Upper lobe of left lung (tissue), 6 donors: ENCODE measurements at regions not wholly inside any gene's neighbourhood (a gene's known extent, or its start where the extent isn't known, plus 50 kb on each side); places are given as distances from the start of the nearest gene placed in this dataset.

Experiments
- ATAC-seq, 2 donors: fragments of 200-7000 bp; cut with Tn5 transposase; one replicate each; pipeline ENCODE4 v1.9.1; 2022; ENCODE audit warnings: mild to moderate bottlenecking in 2 of 2, moderate library complexity in 2 of 2; ENCODE audit not compliant: low FRiP score in 2 of 2
- DNase-seq, 2 donors: peaks; one replicate each; pipeline ENCODE4 v3.0.0-alpha.2; 2019 to 2020
- H3K27ac ChIP-seq, 4 donors: fragments of 200-600 bp; sonication (generic); one replicate each; pipeline ENCODE4 v1.5.1; 2016 to 2019
- H3K27me3 ChIP-seq, 4 donors: fragments of 200-600 bp; sonication (generic); one replicate each; pipeline ENCODE4 v1.5.1; 2017 to 2019
- H3K36me3 ChIP-seq, 4 donors: fragments of 200-600 bp; sonication (generic); one replicate each; pipeline ENCODE4 v1.5.1; 2016 to 2019
- H3K4me1 ChIP-seq, 4 donors: fragments of 200-600 bp; sonication (generic); one replicate each; pipeline ENCODE4 v1.5.1; 2018 to 2019
- H3K4me3 ChIP-seq, 4 donors: fragments of 200-600 bp; sonication (generic); one replicate each; pipeline ENCODE4 v1.5.1; 2017 to 2019; ENCODE audit warnings: mild to moderate bottlenecking in 2 of 4, moderate library complexity in 1 of 4
- H3K9me3 ChIP-seq, 4 donors: fragments of 200-600 bp; sonication (generic); one replicate each; pipeline ENCODE4 v1.5.1; 2018 to 2019
- CTCF ChIP-seq, 6 experiments: fragments of 450-650 bp in 4 of 6; fragments of 200-600 bp in 2 of 6; sonication (generic) in 2 of 6; IDR thresholded peaks; one replicate each; pipeline ENCODE4 v1.5.1; 2016 to 2019; ENCODE audit warnings: antibody characterized with exemption in 6 of 6
- EP300 ChIP-seq, 4 donors: sonication (generic); formaldehyde crosslinking; IDR thresholded peaks; one replicate each; pipeline ENCODE4 v1.5.1; 2017; ENCODE audit warnings: antibody characterized with exemption in 4 of 4, control low read depth in 2 of 4
- POLR2A ChIP-seq, 4 donors: fragments of 450-650 bp; IDR thresholded peaks; one replicate each; pipeline ENCODE4 v1.5.1; 2016 to 2017; ENCODE audit warnings: antibody characterized with exemption in 4 of 4, mild to moderate bottlenecking in 2 of 4
- POLR2AphosphoS5 ChIP-seq, 2 donors: sonication (generic); formaldehyde crosslinking; IDR thresholded peaks; one replicate each; pipeline ENCODE4 v1.5.1; 2017; ENCODE audit warnings: antibody characterized with exemption in 2 of 2
- WGBS, 2 donors: methylation state at CpG; one replicate each; pipeline ENCODE4 v1.1.5; 2017 to 2018; 5-methylcytosine and 5-hydroxymethylcytosine counted together
- donor health status: DM: no; HTN: no; CAD: no; lungs with moderate emphysema.
- donor health status: DM: no; HTN: yes; CAD: no; lungs with severe emphysema.

GRCh38 chr9:135228345-135228982, 141.0 kb downstream of the OLFM1 start:
- ATAC-seq (no peak), DNase-seq (no peak)
- Histone ChIP-seq H3K4me1 (peaks cover 0 to 13% (median 11%) of the 10 kb centered on the region in 4 donors), H3K9me3 (peaks cover 0 to 3% (median under 1%) of the 10 kb centered on the region in 4 donors), H3K4me3 (no peak overlapping the region), H3K27me3 (no peaks in the 10 kb centered on the region), H3K36me3 (no peaks in the 10 kb centered on the region), H3K27ac (no peak overlapping the region)
- TF ChIP-seq POLR2A (IDR thresholded peaks at IDR 0.05) (no peak), CTCF (IDR thresholded peaks at IDR 0.05) (no peak), POLR2AphosphoS5 (IDR thresholded peaks at IDR 0.05) (no peak), EP300 (IDR thresholded peaks at IDR 0.05) (no peak)
- WGBS, 2 donors: 66 to 69% methylated on average over 10 to 18 of the region's 18 CpGs

- no peak for DNase-seq
- H3K9me3 ChIP-seq: peaks cover 0 to 9% (median 4%) of the 10 kb centered on the region in 4 donors
- ATAC-seq: no peak
- H3K27me3 ChIP-seq: no peaks in the 10 kb centered on the region
- no peaks in the 10 kb centered on the region for H3K36me3 ChIP-seq
- H3K4me3 ChIP-seq: no peak overlapping the region
- no peak for TF ChIP-seq CTCF (IDR thresholded peaks at IDR 0.05)
- TF ChIP-seq EP300 (IDR thresholded peaks at IDR 0.05): no peak
- no peak for TF ChIP-seq POLR2AphosphoS5 (IDR thresholded peaks at IDR 0.05)
- TF ChIP-seq POLR2A (IDR thresholded peaks at IDR 0.05): no peak
- no peak overlapping the region for H3K27ac ChIP-seq
- 74 to 84% methylated on average over 4 to 10 of the region's 14 CpGs for WGBS, 2 donors
- H3K4me1 ChIP-seq: peaks cover 0 to 11% (median 10%) of the 10 kb centered on the region in 4 donors
Measured at GRCh38 chr9:135228983-135229625, 141.6 kb downstream of the OLFM1 start.

GRCh38 chr9:135229701-135230385, 142.4 kb downstream of the OLFM1 start:
- Histone ChIP-seq H3K27ac (no peak overlapping the region), H3K27me3 (no peaks in the 10 kb centered on the region), H3K4me3 (no peak overlapping the region), H3K36me3 (no peaks in the 10 kb centered on the region), H3K9me3 (peaks cover 0 to 15% (median 5%) of the 10 kb centered on the region in 4 donors), H3K4me1 (peaks cover 0 to 5% (median 4%) of the 10 kb centered on the region in 4 donors)
- TF ChIP-seq POLR2A (IDR thresholded peaks at IDR 0.05) (no peak), EP300 (IDR thresholded peaks at IDR 0.05) (no peak), CTCF (IDR thresholded peaks at IDR 0.05) (no peak), POLR2AphosphoS5 (IDR thresholded peaks at IDR 0.05) (no peak)
- 71 to 77% methylated on average over 13 to 16 of the region's 16 CpGs for WGBS, 2 donors
- DNase-seq: no peak
- no peak for ATAC-seq

GRCh38 chr9:135230386-135230765, 142.9 kb downstream of the OLFM1 start:
- H3K27me3 ChIP-seq: no peaks in the 10 kb centered on the region
- no peak for DNase-seq
- ATAC-seq: no peak
- TF ChIP-seq POLR2A (IDR thresholded peaks at IDR 0.05) (no peak), POLR2AphosphoS5 (IDR thresholded peaks at IDR 0.05) (no peak), EP300 (IDR thresholded peaks at IDR 0.05) (no peak), CTCF (IDR thresholded peaks at IDR 0.05) (no peak)
- H3K27ac ChIP-seq: no peak overlapping the region
- H3K9me3 ChIP-seq: peaks cover 0 to 15% (median 5%) of the 10 kb centered on the region in 4 donors
- H3K36me3 ChIP-seq: no peaks in the 10 kb centered on the region
- no peak overlapping the region for H3K4me3 ChIP-seq
- 83 to 95% methylated on average over 1 to 4 of the region's 7 CpGs for WGBS, 2 donors
- H3K4me1 ChIP-seq: no peaks in the 10 kb centered on the region
